ENCODE measurements at regions not wholly inside any gene's neighbourhood (a gene's known extent, or its start where the extent isn't known, plus 50 kb on each side); places are given as distances from the start of the nearest gene placed in this dataset.

GRCh38 chr1:217193151-217193550 is 437.7 kb downstream of the GPATCH2 start:
- H3K27me3 ChIP-seq (ENCODE audit: control insufficient read depth, insufficient read depth, low read length), result no peaks in the 10 kb centered on the region
- no peak overlapping the region for H3K9ac ChIP-seq (ENCODE audit: low read length in 3 of 3)
- no peaks in the 10 kb centered on the region for H3K4me1 ChIP-seq (ENCODE audit: control insufficient read depth in 2 of 3, insufficient read depth in 2 of 3, low read depth in 1 of 3, low read length in 3 of 3)
- no peaks in the 10 kb centered on the region for H3K36me3 ChIP-seq (ENCODE audit: control insufficient read depth in 2 of 3, insufficient read depth in 3 of 3, low read length in 3 of 3)
- H3K27ac ChIP-seq (ENCODE audit: low read depth in 2 of 2, low read length in 2 of 2), result no peak overlapping the region
- intact Hi-C loops (cut with DNase I), result no loop called here
- no peak overlapping the region for H3K4me3 ChIP-seq (ENCODE audit: low read length in 3 of 3)
- no peak for TF ChIP-seq CTCF (IDR thresholded peaks at IDR 0.05; ENCODE audit: borderline replicate concordance, extremely low read depth, insufficient read depth)
- FAIRE-seq (no peak), DNase-seq (no peak)
- no peaks in the 10 kb centered on the region for H3K9me3 ChIP-seq (ENCODE audit: control insufficient read depth in 2 of 3, insufficient read depth in 1 of 3, low read length in 3 of 3)

- intact Hi-C loops (cut with DNase I), result no loop called here
- DNase-seq, result no peak
- no peak overlapping the region for H3K4me3 ChIP-seq (ENCODE audit: low read length in 3 of 3)
- no peak for TF ChIP-seq CTCF (IDR thresholded peaks at IDR 0.05; ENCODE audit: borderline replicate concordance, extremely low read depth, insufficient read depth)
- peaks cover 0 to 3% (median 0%) of the 10 kb centered on the region in 3 donors for H3K9me3 ChIP-seq (ENCODE audit: control insufficient read depth in 2 of 3, insufficient read depth in 1 of 3, low read length in 3 of 3)
- H3K27ac ChIP-seq (ENCODE audit: low read depth in 2 of 2, low read length in 2 of 2), result no peak overlapping the region
- no peak overlapping the region for H3K9ac ChIP-seq (ENCODE audit: low read length in 3 of 3)
- H3K36me3 ChIP-seq (ENCODE audit: control insufficient read depth in 2 of 3, insufficient read depth in 3 of 3, low read length in 3 of 3), result no peaks in the 10 kb centered on the region
- FAIRE-seq, result no peak
- no peaks in the 10 kb centered on the region for H3K27me3 ChIP-seq (ENCODE audit: control insufficient read depth, insufficient read depth, low read length)
- H3K4me1 ChIP-seq (ENCODE audit: control insufficient read depth in 2 of 3, insufficient read depth in 2 of 3, low read depth in 1 of 3, low read length in 3 of 3), result no peaks in the 10 kb centered on the region
Observed at GRCh38 chr1:217191441-217191840, 439.4 kb downstream of the GPATCH2 start.

GRCh38 chr1:217190359-217190758 is 440.5 kb downstream of the GPATCH2 start:
- no peaks in the 10 kb centered on the region for H3K4me1 ChIP-seq (ENCODE audit: control insufficient read depth in 2 of 3, insufficient read depth in 2 of 3, low read depth in 1 of 3, low read length in 3 of 3)
- no peak overlapping the region for H3K4me3 ChIP-seq (ENCODE audit: low read length in 3 of 3)
- intact Hi-C loops (cut with DNase I), result no loop called here
- no peak overlapping the region for H3K9ac ChIP-seq (ENCODE audit: low read length in 3 of 3)
- peaks cover 0 to 3% (median 0%) of the 10 kb centered on the region in 3 donors for H3K9me3 ChIP-seq (ENCODE audit: control insufficient read depth in 2 of 3, insufficient read depth in 1 of 3, low read length in 3 of 3)
- H3K36me3 ChIP-seq (ENCODE audit: control insufficient read depth in 2 of 3, insufficient read depth in 3 of 3, low read length in 3 of 3), result no peaks in the 10 kb centered on the region
- no peak for FAIRE-seq
- H3K27ac ChIP-seq (ENCODE audit: low read depth in 2 of 2, low read length in 2 of 2), result no peak overlapping the region
- no peaks in the 10 kb centered on the region for H3K27me3 ChIP-seq (ENCODE audit: control insufficient read depth, insufficient read depth, low read length)
- no peak for TF ChIP-seq CTCF (IDR thresholded peaks at IDR 0.05; ENCODE audit: borderline replicate concordance, extremely low read depth, insufficient read depth)
- DNase-seq, result no peak

- no peak for TF ChIP-seq CTCF (IDR thresholded peaks at IDR 0.05; ENCODE audit: borderline replicate concordance, extremely low read depth, insufficient read depth)
- Histone ChIP-seq H3K4me3 (ENCODE audit: low read length in 3 of 3) (no peak overlapping the region), H3K9me3 (ENCODE audit: control insufficient read depth in 2 of 3, insufficient read depth in 1 of 3, low read length in 3 of 3) (peaks cover 0 to 3% (median 0%) of the 10 kb centered on the region in 3 donors), H3K36me3 (ENCODE audit: control insufficient read depth in 2 of 3, insufficient read depth in 3 of 3, low read length in 3 of 3) (no peaks in the 10 kb centered on the region), H3K4me1 (ENCODE audit: control insufficient read depth in 2 of 3, insufficient read depth in 2 of 3, low read depth in 1 of 3, low read length in 3 of 3) (no peaks in the 10 kb centered on the region), H3K27me3 (ENCODE audit: control insufficient read depth, insufficient read depth, low read length) (no peaks in the 10 kb centered on the region), H3K27ac (ENCODE audit: low read depth in 2 of 2, low read length in 2 of 2) (no peak overlapping the region), H3K9ac (ENCODE audit: low read length in 3 of 3) (no peak overlapping the region)
- intact Hi-C loops (cut with DNase I), result no loop called here
- DNase-seq (no peak), FAIRE-seq (no peak)
Observed at GRCh38 chr1:217189362-217189761, 441.5 kb downstream of the GPATCH2 start.

Measured in kidney (tissue), 13 donors.